ENCODE measurements at regions not wholly inside any gene's neighbourhood (a gene's known extent, or its start where the extent isn't known, plus 50 kb on each side); places are given as distances from the start of the nearest gene placed in this dataset.

DNA sequence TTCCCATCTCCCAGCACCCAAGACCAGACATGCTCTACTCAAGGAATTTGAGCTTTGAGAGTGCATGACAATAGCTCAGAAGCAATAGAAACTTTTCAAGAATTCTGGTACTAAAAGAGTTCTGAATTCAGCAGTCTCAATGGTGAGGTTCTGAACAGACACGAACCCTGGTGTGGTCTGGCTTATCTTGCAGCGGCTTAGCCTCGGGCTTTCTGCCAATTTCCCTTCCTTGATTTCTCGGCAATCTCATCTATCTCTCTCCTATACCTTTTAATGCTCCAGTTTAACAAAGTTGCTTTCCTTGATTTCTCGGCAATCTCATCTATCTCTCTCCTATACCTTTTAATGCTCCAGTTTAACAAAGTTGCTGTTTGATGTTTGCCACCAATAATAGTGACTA is 174.6 kb downstream of the SPRY2 start:
- WGBS, 4 donors = 28 to 39% (median 34%) methylated on average over 5 of the region's 5 CpGs
- H3K27me3 ChIP-seq = no peaks in the 10 kb centered on the region
- no peak for ATAC-seq
- intact Hi-C loops (cut with DNase I) = no loop called here
- H3K4me1 ChIP-seq = peaks cover 0 to 29% (median 0%) of the 10 kb centered on the region in 12 donors
- no peak overlapping the region for H3K4me3 ChIP-seq
- no peak overlapping the region for H3K27ac ChIP-seq
- TF ChIP-seq, protein P1, sequence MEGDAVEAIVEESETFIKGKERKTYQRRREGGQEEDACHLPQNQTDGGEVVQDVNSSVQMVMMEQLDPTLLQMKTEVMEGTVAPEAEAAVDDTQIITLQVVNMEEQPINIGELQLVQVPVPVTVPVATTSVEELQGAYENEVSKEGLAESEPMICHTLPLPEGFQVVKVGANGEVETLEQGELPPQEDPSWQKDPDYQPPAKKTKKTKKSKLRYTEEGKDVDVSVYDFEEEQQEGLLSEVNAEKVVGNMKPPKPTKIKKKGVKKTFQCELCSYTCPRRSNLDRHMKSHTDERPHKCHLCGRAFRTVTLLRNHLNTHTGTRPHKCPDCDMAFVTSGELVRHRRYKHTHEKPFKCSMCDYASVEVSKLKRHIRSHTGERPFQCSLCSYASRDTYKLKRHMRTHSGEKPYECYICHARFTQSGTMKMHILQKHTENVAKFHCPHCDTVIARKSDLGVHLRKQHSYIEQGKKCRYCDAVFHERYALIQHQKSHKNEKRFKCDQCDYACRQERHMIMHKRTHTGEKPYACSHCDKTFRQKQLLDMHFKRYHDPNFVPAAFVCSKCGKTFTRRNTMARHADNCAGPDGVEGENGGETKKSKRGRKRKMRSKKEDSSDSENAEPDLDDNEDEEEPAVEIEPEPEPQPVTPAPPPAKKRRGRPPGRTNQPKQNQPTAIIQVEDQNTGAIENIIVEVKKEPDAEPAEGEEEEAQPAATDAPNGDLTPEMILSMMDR (IDR thresholded peaks at IDR 0.05) = no peak
- no peak for TF ChIP-seq POLR2A (IDR thresholded peaks at IDR 0.05)
- H3K9me3 ChIP-seq = no peaks in the 10 kb centered on the region
- H3K36me3 ChIP-seq = no peaks in the 10 kb centered on the region
- DNase-seq = no peak

DNA sequence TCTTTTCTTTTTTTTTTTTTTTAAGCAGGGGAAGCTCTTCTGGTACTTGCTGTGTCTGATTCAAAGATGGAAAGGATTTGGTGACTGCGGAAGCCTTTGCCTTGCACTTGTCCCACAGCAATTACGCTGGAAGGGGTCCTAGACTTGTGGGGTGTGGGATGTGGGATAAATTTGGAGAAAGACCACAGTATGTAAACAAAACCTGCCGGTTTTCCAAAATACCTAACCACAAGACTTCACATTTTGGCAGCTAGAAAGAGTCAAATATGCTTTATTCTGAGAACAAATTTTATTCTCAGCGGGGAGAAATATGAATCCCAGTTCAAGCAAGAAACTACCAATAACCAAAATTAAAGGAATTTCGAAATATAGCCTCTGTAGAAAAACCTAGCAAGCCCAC is 176.5 kb downstream of the SPRY2 start:
- ATAC-seq (no peak), DNase-seq (no peak)
- Histone ChIP-seq H3K27ac (no peak overlapping the region), H3K36me3 (no peaks in the 10 kb centered on the region), H3K4me1 (peaks cover 0 to 20% (median 0%) of the 10 kb centered on the region in 12 donors), H3K27me3 (no peaks in the 10 kb centered on the region), H3K9me3 (no peaks in the 10 kb centered on the region), H3K4me3 (no peak overlapping the region)
- WGBS, 4 donors = 85 to 93% (median 88%) methylated on average over 5 of the region's 5 CpGs
- intact Hi-C loops (cut with DNase I) = no loop called here
- no peak for TF ChIP-seq POLR2A (IDR thresholded peaks at IDR 0.05)
- TF ChIP-seq, protein P1 (IDR thresholded peaks at IDR 0.05) = no peak

DNA sequence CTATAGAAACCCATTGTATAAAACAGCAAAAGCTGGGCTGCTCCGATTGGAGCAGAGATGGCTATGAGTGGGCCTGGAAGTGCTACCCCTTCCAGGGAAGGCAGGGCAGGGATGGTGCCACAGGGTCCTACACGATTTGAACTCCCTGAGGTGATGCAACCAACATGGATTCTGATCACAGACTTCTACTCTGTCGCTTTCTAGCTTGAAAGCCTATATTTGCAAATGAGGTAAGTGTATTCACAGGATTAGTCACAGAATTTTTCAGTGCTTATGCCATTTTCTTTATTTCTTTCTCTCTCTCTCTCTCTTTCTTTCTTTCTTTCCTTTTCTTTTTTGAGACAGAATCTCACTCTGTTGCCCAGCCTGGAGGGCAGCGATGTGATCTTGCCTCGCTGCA is 179.0 kb downstream of the SPRY2 start:
- intact Hi-C loops (cut with DNase I) = no loop called here
- H3K9me3 ChIP-seq = no peaks in the 10 kb centered on the region
- ATAC-seq = no peak
- TF ChIP-seq, protein P1 (IDR thresholded peaks at IDR 0.05) = no peak
- DNase-seq = no peak
- no peaks in the 10 kb centered on the region for H3K36me3 ChIP-seq
- H3K27me3 ChIP-seq = no peaks in the 10 kb centered on the region
- peaks cover 0 to 7% (median 0%) of the 10 kb centered on the region in 12 donors for H3K4me1 ChIP-seq
- no peak overlapping the region for H3K4me3 ChIP-seq
- WGBS, 4 donors = 91 to 95% (median 93%) methylated on average over 5 of the region's 5 CpGs
- no peak overlapping the region for H3K27ac ChIP-seq

DNA sequence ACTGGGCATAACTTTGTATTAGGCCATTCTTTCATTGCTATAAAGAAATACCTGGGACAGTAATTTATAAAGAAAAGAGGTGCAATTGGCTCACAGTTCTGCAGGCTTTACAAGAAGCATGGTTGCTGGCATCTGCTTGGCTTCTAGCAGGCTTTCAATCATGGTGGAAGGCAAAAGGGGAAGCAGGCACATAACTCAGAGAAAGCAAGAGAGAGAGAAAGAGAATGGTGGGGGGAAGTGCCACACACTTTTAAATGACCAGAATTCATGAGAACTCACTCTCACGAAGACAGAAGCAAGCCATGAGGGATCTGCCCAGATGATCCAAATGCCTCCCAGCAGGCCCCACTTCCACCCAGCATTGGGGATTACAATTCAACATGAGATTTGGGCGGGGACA is 179.7 kb downstream of the SPRY2 start:
- Histone ChIP-seq H3K4me1 (peaks cover 0 to 3% (median 0%) of the 10 kb centered on the region in 12 donors), H3K4me3 (no peak overlapping the region), H3K36me3 (no peaks in the 10 kb centered on the region), H3K27ac (no peak overlapping the region), H3K9me3 (no peaks in the 10 kb centered on the region), H3K27me3 (no peaks in the 10 kb centered on the region)
- 85 to 96% (median 93%) methylated on average over 2 of the region's 2 CpGs for WGBS, 4 donors
- intact Hi-C loops (cut with DNase I) = no loop called here
- no peak for DNase-seq
- TF ChIP-seq, protein P1 (IDR thresholded peaks at IDR 0.05) = no peak
- no peak for TF ChIP-seq POLR2A (IDR thresholded peaks at IDR 0.05)
- no peak for ATAC-seq

Data from heart left ventricle (tissue), 16 donors.